ENCODE measurements at regions not wholly inside any gene's neighbourhood (a gene's known extent, or its start where the extent isn't known, plus 50 kb on each side); places are given as distances from the start of the nearest gene placed in this dataset.
"Not testable (repeated sequence)": the region's sequence is repeated elsewhere in the genome, so short reads cannot be mapped to it uniquely, and the experiment has no call there.

DNA sequence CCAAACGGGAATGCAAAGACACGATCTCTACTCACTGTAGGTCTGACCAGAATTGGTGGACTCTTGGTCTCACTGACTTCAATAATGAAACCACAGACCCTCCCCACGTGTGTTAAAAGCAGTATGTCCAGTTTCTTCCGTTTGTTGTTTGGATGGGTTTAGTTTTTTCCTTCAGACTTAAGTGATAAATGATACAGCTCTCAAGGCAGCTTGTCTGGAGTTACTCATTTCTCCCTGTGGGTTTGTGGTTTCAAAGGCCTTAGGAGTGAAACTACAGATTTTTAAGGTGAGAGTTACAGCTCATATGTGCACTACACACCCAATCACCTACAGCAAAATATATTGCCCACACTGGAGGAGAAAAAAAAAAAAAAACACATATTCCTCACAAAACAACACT, 86.7 kb upstream of the STMND1 start:
- intact Hi-C loops (cut with DNase I), result no loop called here
- DNase-seq (ENCODE audit: low spot score), result no peak

DNA sequence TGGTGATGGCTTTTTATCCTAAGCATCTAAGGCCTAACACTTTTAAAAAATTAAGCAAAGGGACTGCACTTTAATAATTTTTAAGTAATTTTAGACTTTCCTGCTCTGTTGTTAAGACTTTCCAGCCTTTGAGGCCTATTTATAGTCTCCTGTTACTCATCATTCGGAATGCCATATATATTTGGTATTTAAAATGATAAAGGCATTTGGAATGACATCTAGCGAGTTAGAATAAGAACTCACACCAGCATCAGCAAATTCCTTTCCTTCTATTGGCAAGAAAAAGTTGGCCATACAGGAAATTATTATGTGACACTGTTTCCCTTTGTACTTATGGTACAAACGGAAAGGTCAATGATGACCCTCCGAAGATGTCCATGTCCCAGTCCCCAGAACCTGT, 88.1 kb upstream of the STMND1 start:
- no peak for DNase-seq (ENCODE audit: low spot score)
- intact Hi-C loops (cut with DNase I), result loop anchor here in 1 of 2 donors (5.0 kb wide), 1 partner anchor 74 kb away; no protein-coding TSS in a partner anchor

DNA sequence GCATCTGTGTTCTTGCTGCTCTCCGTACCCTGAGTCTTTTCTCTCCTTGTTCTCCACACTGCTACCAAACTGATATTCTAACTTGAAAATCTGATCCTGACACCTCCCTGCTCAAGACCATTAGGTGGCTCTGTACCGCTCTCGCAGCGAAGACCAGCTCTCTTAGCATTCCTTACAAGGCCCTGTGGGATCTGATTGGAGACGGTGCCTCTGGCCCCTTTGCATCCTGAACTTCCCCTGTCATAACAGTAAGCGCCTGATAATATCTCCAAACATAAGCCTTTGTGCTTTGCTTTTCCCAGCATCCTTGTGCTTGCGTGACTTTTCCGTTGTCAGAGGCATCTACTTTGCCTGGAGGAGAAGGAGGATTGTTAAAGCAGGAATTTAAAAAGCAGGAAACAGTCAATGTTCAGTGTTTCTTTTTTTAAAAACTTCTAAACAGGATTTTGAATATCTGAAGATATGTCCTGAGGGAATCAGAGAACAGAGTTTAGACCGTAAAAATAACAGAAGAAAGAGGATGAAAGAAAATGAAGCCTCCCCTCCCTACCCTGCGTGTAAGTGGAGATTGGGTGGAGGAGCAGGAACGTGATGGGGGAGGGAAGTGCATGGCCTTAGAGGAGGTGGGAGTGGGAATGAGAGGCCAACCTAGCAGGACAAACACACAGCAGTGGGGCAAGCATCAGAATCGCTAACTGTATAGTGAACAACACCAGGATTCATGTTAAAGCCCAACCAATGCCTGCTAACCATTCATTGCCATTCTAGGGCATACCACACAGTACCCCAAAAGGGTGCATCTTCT, 89.2 kb upstream of the STMND1 start:
- intact Hi-C loops (cut with DNase I), result loop anchor here in 1 of 2 donors (5.0 kb wide), 1 partner anchor 75 kb away; no protein-coding TSS in a partner anchor
- DNase-seq (ENCODE audit: low spot score), result no peak

DNA sequence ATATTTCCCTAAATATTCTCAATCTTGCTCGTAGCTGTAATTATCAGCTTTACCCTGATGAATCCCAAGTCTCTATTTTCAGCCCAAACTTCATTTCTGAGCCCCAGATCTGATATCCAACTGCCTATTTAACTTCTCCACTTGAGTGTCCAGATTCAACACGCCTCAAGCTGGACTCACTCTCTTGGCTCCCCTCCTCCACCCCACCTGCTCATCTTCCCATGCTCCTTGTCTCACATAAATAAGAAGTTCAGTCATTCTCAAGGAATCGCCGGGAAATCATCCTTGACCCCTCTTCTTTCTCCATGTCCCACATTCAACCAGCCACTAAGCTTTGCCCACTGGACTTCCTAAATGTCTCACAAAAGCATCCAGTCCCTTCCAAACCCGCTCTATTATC, 89.9 kb upstream of the STMND1 start:
- intact Hi-C loops (cut with DNase I), result loop anchor here in 1 of 2 donors (5.0 kb wide), 1 partner anchor 75 kb away; no protein-coding TSS in a partner anchor
- DNase-seq (ENCODE audit: low spot score), result no peak

GRCh38 chr6:17007749-17008148, 94.1 kb upstream of the STMND1 start:
- no peak for DNase-seq (ENCODE audit: low spot score)
- intact Hi-C loops (cut with DNase I), result no loop called here

GRCh38 chr6:17006543-17006942, 95.3 kb upstream of the STMND1 start:
- DNase-seq (ENCODE audit: low spot score), result no peak

GRCh38 chr6:17004269-17004668, 97.6 kb upstream of the STMND1 start:
- intact Hi-C loops (cut with DNase I), result no loop called here

More at GRCh38 chr6:17006543-17006942, 95.3 kb upstream of the STMND1 start:
- intact Hi-C loops (cut with DNase I), result no loop called here

DNA sequence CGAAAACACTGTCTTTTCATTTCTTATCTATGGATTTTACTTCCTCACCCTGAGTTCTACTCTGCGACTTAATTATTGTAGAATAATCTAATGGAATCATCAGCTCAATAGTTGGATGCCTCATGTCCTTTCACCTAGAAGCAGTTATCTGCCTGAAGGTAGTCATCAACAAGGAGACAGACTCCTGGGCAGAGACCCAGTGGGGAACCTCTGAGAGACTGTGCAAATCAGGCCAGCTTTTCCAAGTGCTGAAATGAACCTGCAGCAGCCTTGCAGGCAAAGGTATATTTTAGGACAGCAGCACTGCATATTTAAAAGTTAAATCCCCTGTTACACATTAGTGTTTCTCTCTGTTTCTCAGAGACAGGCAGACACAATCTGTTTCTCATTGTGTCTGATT, 99.7 kb upstream of the STMND1 start:
- intact Hi-C loops (cut with DNase I), result no loop called here

More at GRCh38 chr6:17004269-17004668, 97.6 kb upstream of the STMND1 start:
- no peak for DNase-seq (ENCODE audit: low spot score)

DNA sequence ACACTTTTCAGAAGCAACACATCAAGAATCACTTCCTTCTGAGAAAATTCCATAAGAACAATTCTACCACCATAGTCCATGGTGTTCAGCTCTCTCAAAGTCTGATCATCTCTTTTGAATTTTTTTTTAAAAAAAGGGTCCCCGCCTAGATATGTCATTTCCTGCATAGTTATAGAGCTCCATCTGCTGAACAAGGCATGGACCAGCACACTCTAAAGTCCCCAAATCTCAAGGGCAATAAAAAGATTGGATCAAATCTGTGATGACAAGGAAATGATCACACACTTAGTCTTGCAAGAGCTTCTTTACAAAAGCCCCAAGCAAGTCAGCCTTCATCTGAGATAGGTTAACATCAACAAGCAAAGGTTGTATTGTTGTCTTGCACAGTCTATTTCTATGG, 100.7 kb upstream of the STMND1 start:
- intact Hi-C loops (cut with DNase I), result no loop called here
- no peak for DNase-seq (ENCODE audit: low spot score)

More for the DNA sequence above, 99.7 kb upstream of the STMND1 start:
- DNase-seq (ENCODE audit: low spot score), result no peak

DNA sequence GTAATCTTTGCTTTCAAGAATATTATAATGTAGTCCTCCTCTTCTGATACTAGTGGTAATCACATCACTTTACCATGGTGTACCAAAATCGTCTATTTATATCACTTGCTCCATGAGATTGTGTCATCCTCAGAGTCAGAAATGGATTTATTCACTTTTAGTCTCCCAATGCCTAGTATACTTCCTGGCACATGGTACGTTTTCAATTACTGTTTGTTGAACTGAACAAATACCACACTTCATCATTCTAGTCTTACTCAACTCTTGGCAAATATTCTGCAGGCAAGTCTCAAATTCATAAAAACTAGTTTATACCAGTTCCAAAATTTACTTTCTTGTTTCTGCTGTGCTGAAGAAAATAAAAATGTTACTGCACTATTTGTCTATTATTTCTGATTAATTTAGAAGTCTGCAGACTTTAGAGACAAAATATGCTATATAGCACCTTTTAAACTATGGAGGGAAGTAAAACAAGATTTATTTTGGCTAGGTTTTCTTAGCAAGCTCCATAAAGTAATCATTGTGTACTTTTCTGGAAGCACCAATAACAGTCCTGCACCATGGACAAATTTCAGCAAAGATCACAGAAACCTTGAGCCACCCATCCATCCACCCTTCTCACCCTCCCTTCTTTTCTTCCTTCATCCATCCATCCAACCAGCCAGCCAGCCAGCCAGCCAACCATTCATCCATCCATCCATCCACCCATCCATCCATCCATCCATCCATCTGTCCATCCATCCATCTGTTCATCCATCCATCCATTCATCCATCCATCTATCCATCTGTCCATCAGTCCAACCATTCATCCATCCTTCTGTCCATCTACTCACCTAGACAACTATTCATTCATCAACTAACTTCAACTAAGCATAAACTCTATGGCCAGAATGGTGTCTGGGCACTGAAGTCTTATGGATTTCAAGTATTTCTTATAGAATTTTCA, 102.1 kb upstream of the STMND1 start:
- no peak for DNase-seq (ENCODE audit: low spot score)
- intact Hi-C loops (cut with DNase I), result no loop called here

GRCh38 chr6:16998461-16998860, 103.4 kb upstream of the STMND1 start:
- no peak for DNase-seq (ENCODE audit: low spot score)
- intact Hi-C loops (cut with DNase I), result no loop called here

GRCh38 chr6:16995511-16996250, 106.2 kb upstream of the STMND1 start:
- intact Hi-C loops (cut with DNase I), result no loop called here

DNA sequence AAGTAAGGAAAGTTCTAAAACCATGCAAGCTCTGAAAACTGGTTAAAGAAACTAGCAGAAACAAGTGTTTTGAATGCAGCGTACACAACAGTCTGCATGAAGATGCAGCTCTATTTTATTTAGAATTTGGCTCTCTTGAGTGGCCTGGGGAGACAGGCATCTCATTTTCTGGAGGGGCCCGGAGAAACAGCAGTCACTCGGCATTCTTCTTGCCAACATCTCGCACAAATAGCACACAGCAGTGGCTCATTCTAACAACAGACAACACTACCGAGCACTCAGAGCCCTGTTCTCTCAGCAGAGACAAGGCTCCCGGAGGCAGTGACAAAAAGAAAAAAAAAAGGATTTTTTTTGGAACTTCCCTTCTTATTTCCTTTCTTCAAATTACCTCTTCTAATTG, 108.5 kb upstream of the STMND1 start:
- intact Hi-C loops (cut with DNase I), result no loop called here
- no peak for DNase-seq (ENCODE audit: low spot score)

More at GRCh38 chr6:16995511-16996250, 106.2 kb upstream of the STMND1 start:
- DNase-seq (ENCODE audit: low spot score), result no peak

DNA sequence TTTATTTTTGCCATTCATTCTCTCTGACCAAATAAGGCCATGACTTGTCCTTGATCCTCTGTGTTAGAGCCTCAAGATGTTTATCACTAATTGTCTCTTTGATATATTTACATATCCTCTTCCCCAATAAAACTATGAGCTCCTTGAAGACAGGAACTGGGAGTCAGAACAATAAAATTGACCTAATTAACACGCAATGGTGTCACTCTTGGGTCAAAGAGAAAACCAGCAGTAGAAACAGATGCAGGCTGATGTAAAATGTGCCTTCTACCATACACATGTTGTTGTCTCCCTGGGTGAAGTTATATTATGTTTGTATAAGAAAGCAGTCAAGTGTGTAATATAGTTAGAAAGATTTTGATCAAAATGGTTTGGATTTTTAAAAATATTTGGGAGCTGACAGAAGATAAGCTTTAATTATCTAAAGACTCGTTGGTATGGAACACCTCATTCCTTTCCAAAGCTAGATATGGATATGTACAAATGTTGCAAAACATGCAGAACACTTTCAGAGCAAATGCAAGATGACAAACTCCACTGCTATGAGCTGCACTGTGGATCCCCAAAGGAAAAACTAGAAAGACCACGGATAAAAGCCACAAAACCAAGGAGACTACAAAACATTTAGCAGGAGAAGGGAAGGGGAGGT, 109.7 kb upstream of the STMND1 start:
- intact Hi-C loops (cut with DNase I), result no loop called here
- DNase-seq (ENCODE audit: low spot score), result no peak

DNA sequence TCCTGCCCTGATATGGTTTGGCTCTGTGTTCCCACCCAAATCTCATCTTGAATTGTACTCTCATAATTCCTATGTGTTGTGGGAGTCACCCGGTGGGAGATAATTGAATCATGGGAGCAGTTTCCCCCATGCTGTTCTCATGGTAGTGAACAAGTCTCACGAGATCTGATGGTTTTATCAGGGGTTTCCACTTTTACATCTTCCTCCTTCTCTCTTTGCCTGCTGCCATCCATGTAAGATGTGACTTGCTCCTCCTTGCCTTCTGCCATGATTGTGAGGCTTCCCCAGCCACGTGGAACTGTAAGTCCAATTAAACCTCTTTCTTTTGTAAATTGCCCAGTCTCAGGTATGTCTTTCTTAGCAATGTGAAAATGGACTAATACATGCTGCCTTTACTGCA, 111.9 kb upstream of the STMND1 start:
- DNase-seq (ENCODE audit: low spot score); intact Hi-C loops (cut with DNase I): not testable (repeated sequence)

DNA sequence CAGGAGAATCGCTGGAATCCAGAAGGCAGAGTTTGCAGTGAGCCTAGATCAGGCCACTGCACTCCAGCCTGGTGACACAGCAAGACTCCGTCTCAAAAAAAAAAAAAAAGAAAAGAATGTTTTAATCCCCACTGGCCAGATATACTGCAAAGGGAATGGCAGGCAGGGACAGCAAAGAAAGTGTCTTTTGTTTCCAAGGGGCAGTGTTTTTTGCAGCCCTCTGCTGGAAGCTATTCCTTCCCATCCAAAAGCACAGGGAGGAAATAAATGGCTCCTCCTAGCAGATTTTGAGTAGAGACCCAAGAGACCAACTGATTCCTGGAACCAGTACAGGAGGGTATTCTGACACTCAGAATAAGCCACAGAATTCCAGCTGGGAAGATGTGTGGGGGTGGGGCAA, 112.5 kb upstream of the STMND1 start:
- no peak for DNase-seq (ENCODE audit: low spot score)
- intact Hi-C loops (cut with DNase I), result no loop called here

GRCh38 chr6:16987996-16988395, 113.9 kb upstream of the STMND1 start:
- intact Hi-C loops (cut with DNase I), result no loop called here
- DNase-seq (ENCODE audit: low spot score), result no peak

DNA sequence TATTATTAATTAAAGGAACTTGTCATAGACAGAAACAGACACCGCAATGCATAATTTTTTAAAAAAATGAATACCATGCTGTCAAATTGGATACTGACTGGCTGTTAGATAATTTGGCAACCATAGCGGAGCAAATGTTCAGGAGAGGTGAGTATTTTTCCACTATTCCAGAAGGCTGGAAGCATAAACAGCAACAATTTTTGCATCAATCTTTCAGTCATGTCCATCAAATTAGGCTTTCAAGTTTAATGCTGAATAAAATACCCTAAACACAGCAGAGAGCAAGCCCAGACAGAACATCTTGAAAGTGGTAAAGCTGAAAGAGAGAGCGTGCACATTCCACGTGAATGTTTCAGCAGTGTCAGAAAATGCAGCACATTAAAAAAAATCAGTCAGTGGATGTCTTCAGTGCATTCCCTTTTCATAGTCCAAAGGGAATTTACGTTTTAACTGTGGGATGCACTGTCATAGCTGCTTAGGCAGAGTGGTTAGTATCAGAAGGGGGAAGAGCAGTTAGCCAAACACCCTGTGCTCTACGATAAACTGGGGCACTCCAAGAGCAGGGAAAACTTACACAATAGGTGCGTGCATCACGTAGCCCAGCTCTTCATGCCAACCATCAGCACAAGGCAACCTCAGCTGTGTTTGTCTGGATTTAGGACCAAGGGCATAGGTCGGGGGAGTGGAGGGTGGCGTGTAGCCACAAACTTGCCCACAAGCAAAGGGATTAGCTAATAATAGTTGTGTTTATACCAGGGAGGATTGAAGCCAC, 116.2 kb upstream of the STMND1 start:
- no peak for DNase-seq (ENCODE audit: low spot score)
- intact Hi-C loops (cut with DNase I), result no loop called here
